ENCODE measurements at regions not wholly inside any gene's neighbourhood (a gene's known extent, or its start where the extent isn't known, plus 50 kb on each side); places are given as distances from the start of the nearest gene placed in this dataset.

DNA sequence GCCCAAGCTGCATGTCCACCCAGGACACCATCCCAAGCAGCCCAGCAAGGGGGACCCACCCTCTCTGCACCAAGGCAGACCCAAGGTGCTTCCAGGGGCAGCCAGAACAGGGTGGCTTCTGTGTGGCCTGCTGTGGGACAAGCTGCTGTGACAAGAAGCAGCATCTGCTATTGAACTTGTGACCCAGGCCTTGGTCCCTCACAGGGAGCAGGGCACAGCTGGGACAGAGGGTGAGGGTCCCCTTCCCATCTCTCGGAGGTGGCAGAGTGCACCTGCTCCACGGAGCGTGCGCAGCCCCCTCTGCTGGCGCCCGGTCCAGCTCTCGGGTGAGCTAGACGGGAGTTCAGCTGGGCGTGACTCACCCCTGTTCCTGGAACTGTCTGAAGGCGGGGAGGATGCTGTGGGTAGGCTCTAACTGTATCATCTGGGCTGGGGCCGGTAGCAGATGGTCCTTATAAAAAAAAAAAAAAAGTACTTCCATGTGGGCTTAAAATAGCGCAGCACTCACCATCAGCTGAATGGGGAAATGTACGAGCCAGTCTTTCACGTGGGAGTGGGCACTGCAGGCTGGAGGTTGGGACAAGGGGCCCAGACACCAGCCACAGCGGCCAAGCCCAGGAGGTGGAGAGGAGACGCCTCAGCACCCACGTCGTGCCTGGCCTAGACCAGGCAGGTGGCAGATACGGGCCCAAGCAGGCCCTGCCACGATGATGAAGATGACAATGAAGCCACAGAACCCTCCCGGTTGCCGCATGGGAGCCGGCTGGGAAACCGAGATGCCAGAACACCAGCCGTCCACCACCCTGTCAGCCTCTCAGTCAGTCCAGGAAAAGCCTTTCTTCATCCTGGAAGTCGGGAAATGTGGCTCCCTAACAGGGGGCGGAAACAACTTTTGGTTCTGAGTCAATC, 136.8 kb upstream of the ID2 start (continued):
- TF ChIP-seq, protein P1, sequence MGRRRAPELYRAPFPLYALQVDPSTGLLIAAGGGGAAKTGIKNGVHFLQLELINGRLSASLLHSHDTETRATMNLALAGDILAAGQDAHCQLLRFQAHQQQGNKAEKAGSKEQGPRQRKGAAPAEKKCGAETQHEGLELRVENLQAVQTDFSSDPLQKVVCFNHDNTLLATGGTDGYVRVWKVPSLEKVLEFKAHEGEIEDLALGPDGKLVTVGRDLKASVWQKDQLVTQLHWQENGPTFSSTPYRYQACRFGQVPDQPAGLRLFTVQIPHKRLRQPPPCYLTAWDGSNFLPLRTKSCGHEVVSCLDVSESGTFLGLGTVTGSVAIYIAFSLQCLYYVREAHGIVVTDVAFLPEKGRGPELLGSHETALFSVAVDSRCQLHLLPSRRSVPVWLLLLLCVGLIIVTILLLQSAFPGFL (CRISPR knock-in tag; IDR thresholded peaks at IDR 0.05), result no peak
- TF ChIP-seq KDM1A (IDR thresholded peaks at IDR 0.05) (peak; percentile 40 to 65; a peak in 3 of 4 replicates), RBFOX2 (IDR thresholded peaks at IDR 0.05; ENCODE audit: low read depth, low read length) (peak; percentile 76), SMARCE1 (IDR thresholded peaks at IDR 0.05) (0 out of 2 replicates have a peak, but pooled peaks have one; percentile 47), DACH1 (IDR thresholded peaks at IDR 0.05; ENCODE audit: partially characterized antibody) (peak; percentile 65), DPF2 (IDR thresholded peaks at IDR 0.05) (peak; percentile 80), L3MBTL2 (IDR thresholded peaks at IDR 0.05) (peak; percentile 30; the same call in 1 of the 2 replicates), TBL1XR1 (IDR thresholded peaks at IDR 0.05; ENCODE audit: low read length in 2 of 2) (peak in 1 of 2 experiments; percentile 51; a peak in 1 of 4 replicates)
- TF ChIP-seq, protein P2, sequence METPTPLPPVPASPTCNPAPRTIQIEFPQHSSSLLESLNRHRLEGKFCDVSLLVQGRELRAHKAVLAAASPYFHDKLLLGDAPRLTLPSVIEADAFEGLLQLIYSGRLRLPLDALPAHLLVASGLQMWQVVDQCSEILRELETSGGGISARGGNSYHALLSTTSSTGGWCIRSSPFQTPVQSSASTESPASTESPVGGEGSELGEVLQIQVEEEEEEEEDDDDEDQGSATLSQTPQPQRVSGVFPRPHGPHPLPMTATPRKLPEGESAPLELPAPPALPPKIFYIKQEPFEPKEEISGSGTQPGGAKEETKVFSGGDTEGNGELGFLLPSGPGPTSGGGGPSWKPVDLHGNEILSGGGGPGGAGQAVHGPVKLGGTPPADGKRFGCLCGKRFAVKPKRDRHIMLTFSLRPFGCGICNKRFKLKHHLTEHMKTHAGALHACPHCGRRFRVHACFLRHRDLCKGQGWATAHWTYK (CRISPR knock-in tag; IDR thresholded peaks at IDR 0.05), result no peak
- TF ChIP-seq, protein P3, sequence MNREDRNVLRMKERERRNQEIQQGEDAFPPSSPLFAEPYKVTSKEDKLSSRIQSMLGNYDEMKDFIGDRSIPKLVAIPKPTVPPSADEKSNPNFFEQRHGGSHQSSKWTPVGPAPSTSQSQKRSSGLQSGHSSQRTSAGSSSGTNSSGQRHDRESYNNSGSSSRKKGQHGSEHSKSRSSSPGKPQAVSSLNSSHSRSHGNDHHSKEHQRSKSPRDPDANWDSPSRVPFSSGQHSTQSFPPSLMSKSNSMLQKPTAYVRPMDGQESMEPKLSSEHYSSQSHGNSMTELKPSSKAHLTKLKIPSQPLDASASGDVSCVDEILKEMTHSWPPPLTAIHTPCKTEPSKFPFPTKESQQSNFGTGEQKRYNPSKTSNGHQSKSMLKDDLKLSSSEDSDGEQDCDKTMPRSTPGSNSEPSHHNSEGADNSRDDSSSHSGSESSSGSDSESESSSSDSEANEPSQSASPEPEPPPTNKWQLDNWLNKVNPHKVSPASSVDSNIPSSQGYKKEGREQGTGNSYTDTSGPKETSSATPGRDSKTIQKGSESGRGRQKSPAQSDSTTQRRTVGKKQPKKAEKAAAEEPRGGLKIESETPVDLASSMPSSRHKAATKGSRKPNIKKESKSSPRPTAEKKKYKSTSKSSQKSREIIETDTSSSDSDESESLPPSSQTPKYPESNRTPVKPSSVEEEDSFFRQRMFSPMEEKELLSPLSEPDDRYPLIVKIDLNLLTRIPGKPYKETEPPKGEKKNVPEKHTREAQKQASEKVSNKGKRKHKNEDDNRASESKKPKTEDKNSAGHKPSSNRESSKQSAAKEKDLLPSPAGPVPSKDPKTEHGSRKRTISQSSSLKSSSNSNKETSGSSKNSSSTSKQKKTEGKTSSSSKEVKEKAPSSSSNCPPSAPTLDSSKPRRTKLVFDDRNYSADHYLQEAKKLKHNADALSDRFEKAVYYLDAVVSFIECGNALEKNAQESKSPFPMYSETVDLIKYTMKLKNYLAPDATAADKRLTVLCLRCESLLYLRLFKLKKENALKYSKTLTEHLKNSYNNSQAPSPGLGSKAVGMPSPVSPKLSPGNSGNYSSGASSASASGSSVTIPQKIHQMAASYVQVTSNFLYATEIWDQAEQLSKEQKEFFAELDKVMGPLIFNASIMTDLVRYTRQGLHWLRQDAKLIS (CRISPR knock-in tag; IDR thresholded peaks at IDR 0.05), result 0 out of 2 replicates have a peak, but pooled peaks have one; percentile 36
- TF ChIP-seq, protein P4, sequence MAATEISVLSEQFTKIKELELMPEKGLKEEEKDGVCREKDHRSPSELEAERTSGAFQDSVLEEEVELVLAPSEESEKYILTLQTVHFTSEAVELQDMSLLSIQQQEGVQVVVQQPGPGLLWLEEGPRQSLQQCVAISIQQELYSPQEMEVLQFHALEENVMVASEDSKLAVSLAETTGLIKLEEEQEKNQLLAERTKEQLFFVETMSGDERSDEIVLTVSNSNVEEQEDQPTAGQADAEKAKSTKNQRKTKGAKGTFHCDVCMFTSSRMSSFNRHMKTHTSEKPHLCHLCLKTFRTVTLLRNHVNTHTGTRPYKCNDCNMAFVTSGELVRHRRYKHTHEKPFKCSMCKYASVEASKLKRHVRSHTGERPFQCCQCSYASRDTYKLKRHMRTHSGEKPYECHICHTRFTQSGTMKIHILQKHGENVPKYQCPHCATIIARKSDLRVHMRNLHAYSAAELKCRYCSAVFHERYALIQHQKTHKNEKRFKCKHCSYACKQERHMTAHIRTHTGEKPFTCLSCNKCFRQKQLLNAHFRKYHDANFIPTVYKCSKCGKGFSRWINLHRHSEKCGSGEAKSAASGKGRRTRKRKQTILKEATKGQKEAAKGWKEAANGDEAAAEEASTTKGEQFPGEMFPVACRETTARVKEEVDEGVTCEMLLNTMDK (IDR thresholded peaks at IDR 0.05; ENCODE audit: borderline replicate concordance, insufficient read depth, low read depth, low read length, poor library complexity, severe bottlenecking), result peak; percentile 30
- TF ChIP-seq, protein P5, sequence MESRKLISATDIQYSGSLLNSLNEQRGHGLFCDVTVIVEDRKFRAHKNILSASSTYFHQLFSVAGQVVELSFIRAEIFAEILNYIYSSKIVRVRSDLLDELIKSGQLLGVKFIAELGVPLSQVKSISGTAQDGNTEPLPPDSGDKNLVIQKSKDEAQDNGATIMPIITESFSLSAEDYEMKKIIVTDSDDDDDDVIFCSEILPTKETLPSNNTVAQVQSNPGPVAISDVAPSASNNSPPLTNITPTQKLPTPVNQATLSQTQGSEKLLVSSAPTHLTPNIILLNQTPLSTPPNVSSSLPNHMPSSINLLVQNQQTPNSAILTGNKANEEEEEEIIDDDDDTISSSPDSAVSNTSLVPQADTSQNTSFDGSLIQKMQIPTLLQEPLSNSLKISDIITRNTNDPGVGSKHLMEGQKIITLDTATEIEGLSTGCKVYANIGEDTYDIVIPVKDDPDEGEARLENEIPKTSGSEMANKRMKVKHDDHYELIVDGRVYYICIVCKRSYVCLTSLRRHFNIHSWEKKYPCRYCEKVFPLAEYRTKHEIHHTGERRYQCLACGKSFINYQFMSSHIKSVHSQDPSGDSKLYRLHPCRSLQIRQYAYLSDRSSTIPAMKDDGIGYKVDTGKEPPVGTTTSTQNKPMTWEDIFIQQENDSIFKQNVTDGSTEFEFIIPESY (CRISPR knock-in tag; IDR thresholded peaks at IDR 0.05), result 0 out of 2 replicates have a peak, but pooled peaks have one; percentile 38

Data from K562 (cell line).